ENCODE measurements at regions not wholly inside any gene's neighbourhood (a gene's known extent, or its start where the extent isn't known, plus 50 kb on each side); places are given as distances from the start of the nearest gene placed in this dataset.

GRCh38 chr4:54929459-54929858 is 195.9 kb downstream of the KDR start:
- no peak for DNase-seq (ENCODE audit: low spot score)
- H3K36me3 Mint-ChIP-seq (ENCODE audit: low read depth), result no peaks in the 10 kb centered on the region
- no peaks in the 10 kb centered on the region for H3K4me1 Mint-ChIP-seq (ENCODE audit: low read depth)
- peaks cover under 1% of the 10 kb centered on the region for H3K9me3 Mint-ChIP-seq
- no peak overlapping the region for H3K4me3 Mint-ChIP-seq
- no peak overlapping the region for H3K27ac Mint-ChIP-seq
- H3K27me3 Mint-ChIP-seq (ENCODE audit: low read depth), result no peaks in the 10 kb centered on the region

DNA sequence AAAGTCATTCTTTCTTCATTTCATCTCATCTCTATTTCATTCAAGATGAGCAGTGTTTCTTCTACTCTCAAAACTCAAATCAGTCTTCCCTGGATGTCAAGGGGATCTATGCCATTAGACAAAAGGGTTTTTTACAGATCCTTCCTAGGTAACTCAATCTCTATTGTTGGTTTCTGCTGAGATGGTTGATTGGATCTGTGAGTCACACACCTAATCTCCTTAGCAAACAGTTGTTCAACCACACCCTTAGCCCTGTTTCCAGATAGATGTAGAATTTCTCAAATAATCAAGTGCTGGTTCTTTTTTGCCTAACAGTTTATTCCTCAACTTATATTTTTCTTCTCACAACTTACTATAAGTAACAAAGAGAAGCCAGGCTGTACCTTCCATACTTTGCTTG is 200.5 kb downstream of the KDR start:
- no peak for DNase-seq (ENCODE audit: low spot score)
- Mint-ChIP-seq H3K27me3 (ENCODE audit: low read depth) (no peaks in the 10 kb centered on the region), H3K36me3 (ENCODE audit: low read depth) (no peaks in the 10 kb centered on the region), H3K27ac (no peak overlapping the region), H3K4me1 (ENCODE audit: low read depth) (no peaks in the 10 kb centered on the region), H3K9me3 (peaks cover 8% of the 10 kb centered on the region), H3K4me3 (no peak overlapping the region)

- Mint-ChIP-seq H3K27me3 (ENCODE audit: low read depth) (no peaks in the 10 kb centered on the region), H3K36me3 (ENCODE audit: low read depth) (no peaks in the 10 kb centered on the region), H3K27ac (no peak overlapping the region), H3K9me3 (no peaks in the 10 kb centered on the region), H3K4me1 (ENCODE audit: low read depth) (no peaks in the 10 kb centered on the region), H3K4me3 (no peak overlapping the region)
- no peak for DNase-seq (ENCODE audit: low spot score)
These were observed 210.1 kb downstream of the KDR start for GRCh38 chr4:54915276-54915675.

DNA sequence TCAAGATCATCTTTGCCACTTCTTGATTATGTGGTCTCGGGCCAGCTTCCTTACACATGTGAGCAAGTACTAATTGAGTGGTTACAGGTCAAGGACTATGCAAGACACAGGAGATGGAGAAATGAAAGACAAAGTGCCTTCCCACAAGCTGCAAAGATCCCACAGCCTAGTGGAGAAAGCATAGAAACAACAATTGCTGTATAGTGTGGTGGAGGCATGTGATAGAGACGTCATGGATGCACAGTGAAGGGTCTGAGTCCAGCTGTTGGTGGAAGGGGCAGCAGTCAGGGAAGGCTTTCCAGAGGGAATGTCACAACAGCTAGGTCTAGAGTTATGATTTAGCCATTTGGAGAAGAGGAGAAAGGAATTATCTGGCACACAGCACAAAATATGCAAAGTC is 210.6 kb downstream of the KDR start:
- Mint-ChIP-seq H3K9me3 (no peaks in the 10 kb centered on the region), H3K4me3 (no peak overlapping the region), H3K27me3 (ENCODE audit: low read depth) (no peaks in the 10 kb centered on the region), H3K27ac (no peak overlapping the region), H3K36me3 (ENCODE audit: low read depth) (no peaks in the 10 kb centered on the region), H3K4me1 (ENCODE audit: low read depth) (no peaks in the 10 kb centered on the region)
- no peak for DNase-seq (ENCODE audit: low spot score)

DNA sequence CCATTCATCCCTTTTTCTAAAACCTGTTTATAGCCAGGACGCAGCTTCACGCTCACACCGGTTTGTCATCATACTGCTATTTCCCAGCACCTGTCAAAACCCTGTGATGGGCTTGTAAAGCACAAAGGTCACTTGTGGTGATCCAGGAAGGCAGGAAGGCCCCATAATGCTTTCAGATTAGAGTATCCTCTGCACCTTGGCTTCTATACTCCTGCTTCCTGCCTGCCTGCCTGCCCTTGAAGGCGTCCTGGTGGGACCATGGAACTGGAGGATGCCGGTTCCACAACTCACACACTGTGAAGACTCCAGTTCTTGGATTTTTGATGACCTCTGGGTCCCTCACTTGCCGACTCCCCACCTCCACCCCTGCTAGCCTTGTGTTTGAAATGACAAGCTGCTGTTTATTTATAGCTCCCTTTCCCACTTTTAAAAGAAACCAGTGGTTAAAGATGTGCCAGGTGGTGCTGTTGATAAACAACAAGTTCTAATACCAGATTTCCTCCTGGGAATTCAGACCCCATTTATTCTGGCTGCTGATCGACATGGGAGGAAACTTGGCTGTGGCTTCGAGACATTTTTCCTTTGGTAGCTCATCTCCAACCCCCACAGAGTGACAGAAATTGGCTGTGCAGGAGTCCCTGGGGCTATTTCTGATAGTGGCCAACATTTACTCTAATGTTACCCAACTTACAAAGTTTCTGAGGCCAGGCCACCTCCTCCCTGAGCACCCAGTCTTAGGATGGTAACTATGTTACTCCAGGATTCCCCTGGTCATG is 211.5 kb downstream of the KDR start:
- H3K4me3 Mint-ChIP-seq, result no peak overlapping the region
- no peaks in the 10 kb centered on the region for H3K4me1 Mint-ChIP-seq (ENCODE audit: low read depth)
- no peaks in the 10 kb centered on the region for H3K27me3 Mint-ChIP-seq (ENCODE audit: low read depth)
- no peak for DNase-seq (ENCODE audit: low spot score)
- H3K27ac Mint-ChIP-seq, result no peak overlapping the region
- no peaks in the 10 kb centered on the region for H3K9me3 Mint-ChIP-seq
- H3K36me3 Mint-ChIP-seq (ENCODE audit: low read depth), result no peaks in the 10 kb centered on the region

DNA sequence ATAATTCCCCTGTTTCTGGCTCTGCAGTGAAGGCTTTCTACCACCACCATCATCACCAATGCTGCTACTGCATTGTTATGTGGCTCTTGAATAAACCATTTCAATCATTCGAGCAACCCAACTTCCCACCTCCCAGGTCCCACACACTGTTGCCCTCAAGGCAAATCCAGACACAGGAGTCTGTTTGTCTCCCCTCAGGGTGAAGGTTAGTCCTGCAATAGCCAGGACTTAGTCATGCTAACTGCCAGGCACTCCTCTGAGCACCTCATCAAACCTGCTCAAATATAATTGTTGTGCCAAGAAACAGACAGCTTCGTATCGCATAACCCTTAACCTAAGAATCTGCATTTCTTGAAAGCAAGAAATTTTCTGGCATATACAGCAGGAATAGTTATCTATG is 213.2 kb downstream of the KDR start:
- Mint-ChIP-seq H3K36me3 (ENCODE audit: low read depth) (no peaks in the 10 kb centered on the region), H3K4me3 (no peak overlapping the region), H3K27ac (no peak overlapping the region), H3K4me1 (ENCODE audit: low read depth) (no peaks in the 10 kb centered on the region), H3K9me3 (peaks cover 7% of the 10 kb centered on the region), H3K27me3 (ENCODE audit: low read depth) (no peaks in the 10 kb centered on the region)
- no peak for DNase-seq (ENCODE audit: low spot score)

DNA sequence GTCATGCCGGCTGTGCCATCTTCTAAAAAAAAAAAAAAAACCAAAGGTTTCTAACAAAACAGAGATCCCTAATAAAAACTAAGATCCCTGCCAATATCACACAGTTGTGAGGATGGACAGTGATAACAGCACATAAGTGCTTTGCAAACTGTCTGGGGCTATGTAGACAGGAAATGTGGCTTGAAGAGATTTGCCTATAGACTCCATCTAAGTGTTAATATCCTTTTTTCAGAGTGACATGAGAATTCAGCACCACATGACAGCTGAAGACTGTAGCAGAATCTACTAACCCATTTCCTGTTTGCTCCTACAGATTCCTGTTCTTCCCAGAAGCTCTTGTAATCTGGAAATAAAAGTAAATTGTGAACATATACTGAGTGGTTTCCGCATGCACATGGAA is 215.4 kb downstream of the KDR start:
- Mint-ChIP-seq H3K4me3 (no peak overlapping the region), H3K36me3 (ENCODE audit: low read depth) (no peaks in the 10 kb centered on the region), H3K9me3 (peaks cover 11% of the 10 kb centered on the region), H3K27ac (no peak overlapping the region), H3K4me1 (ENCODE audit: low read depth) (no peaks in the 10 kb centered on the region), H3K27me3 (ENCODE audit: low read depth) (no peaks in the 10 kb centered on the region)
- no peak for DNase-seq (ENCODE audit: low spot score)

- H3K27me3 Mint-ChIP-seq (ENCODE audit: low read depth), result no peaks in the 10 kb centered on the region
- no peak overlapping the region for H3K4me3 Mint-ChIP-seq
- no peaks in the 10 kb centered on the region for H3K36me3 Mint-ChIP-seq (ENCODE audit: low read depth)
- peaks cover 11% of the 10 kb centered on the region for H3K9me3 Mint-ChIP-seq
- DNase-seq (ENCODE audit: low spot score), result no peak
- no peak overlapping the region for H3K27ac Mint-ChIP-seq
- H3K4me1 Mint-ChIP-seq (ENCODE audit: low read depth), result no peaks in the 10 kb centered on the region
These were observed 216.6 kb downstream of the KDR start for GRCh38 chr4:54908763-54909162.

- no peak overlapping the region for H3K4me3 Mint-ChIP-seq
- no peaks in the 10 kb centered on the region for H3K4me1 Mint-ChIP-seq (ENCODE audit: low read depth)
- H3K9me3 Mint-ChIP-seq, result peaks cover 11% of the 10 kb centered on the region
- no peak for DNase-seq (ENCODE audit: low spot score)
- no peaks in the 10 kb centered on the region for H3K36me3 Mint-ChIP-seq (ENCODE audit: low read depth)
- H3K27me3 Mint-ChIP-seq (ENCODE audit: low read depth), result no peaks in the 10 kb centered on the region
- H3K27ac Mint-ChIP-seq, result no peak overlapping the region
These were observed 220.4 kb downstream of the KDR start for GRCh38 chr4:54904953-54905352.

DNA sequence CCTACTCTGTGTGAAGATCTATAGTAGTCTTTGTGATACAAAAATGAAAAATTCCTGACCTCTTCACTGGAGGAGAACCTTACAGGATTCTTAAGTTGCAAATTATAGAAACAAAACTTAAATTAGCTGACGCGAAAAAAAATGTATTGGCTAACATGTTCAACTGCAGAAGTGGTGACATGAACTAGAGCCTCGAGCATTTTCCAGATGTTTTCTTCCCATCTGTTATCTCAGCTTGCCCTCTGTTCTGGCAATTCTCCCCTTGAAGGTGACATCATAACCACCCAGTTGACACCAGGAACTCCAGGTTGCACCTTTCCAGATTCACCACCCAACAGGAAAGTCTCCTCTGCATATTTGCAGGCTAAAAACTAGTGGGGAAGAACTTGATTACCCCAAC is 222.4 kb downstream of the KDR start:
- no peak overlapping the region for H3K4me3 Mint-ChIP-seq
- no peak for DNase-seq (ENCODE audit: low spot score)

DNA sequence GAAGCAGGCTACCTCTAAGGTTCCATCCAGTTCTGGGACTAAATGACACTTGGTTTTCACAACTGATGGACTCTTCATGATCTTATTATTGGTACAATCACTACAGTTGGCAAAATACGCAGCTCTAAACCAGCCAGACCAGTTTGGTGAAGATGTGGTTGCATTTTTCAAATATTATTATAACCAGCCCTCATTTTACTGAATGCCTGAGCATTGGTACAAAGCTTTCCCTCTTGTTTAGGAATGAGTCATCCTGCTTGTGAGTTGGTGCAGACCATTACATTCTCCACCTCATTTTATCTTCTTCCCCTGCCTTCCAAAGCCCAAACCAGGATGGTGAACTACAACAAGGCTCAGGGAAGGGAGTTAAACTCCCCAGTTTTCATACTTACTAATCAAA is 223.1 kb downstream of the KDR start:
- Mint-ChIP-seq H3K4me1 (ENCODE audit: low read depth) (no peaks in the 10 kb centered on the region), H3K27me3 (ENCODE audit: low read depth) (no peaks in the 10 kb centered on the region), H3K27ac (no peak overlapping the region), H3K36me3 (ENCODE audit: low read depth) (no peaks in the 10 kb centered on the region), H3K4me3 (no peak overlapping the region), H3K9me3 (peaks cover 5% of the 10 kb centered on the region)
- DNase-seq (ENCODE audit: low spot score), result no peak

More for the DNA sequence above, 222.4 kb downstream of the KDR start:
- H3K36me3 Mint-ChIP-seq (ENCODE audit: low read depth), result no peaks in the 10 kb centered on the region
- no peak overlapping the region for H3K27ac Mint-ChIP-seq
- no peaks in the 10 kb centered on the region for H3K27me3 Mint-ChIP-seq (ENCODE audit: low read depth)
- peaks cover 11% of the 10 kb centered on the region for H3K9me3 Mint-ChIP-seq
- no peaks in the 10 kb centered on the region for H3K4me1 Mint-ChIP-seq (ENCODE audit: low read depth)

DNA sequence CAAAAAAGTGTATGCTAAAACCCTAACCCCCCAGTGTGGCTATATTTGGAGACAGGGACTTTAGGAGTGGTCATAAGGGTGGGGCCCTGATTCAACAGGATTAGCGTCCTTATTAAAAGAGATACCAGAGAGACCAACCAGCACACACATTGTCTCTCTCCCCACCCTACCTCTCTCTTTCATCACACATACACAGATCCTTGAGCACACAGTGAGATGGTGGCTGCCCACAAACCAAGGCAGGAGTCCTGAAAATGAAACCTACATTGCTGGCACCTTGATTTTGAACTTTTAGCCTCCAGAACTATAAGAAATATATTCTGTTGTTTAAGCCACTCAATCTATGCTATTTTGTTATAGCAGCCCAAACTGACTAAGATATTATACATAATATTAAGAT is 224.2 kb downstream of the KDR start:
- DNase-seq (ENCODE audit: low spot score), result no peak
- no peaks in the 10 kb centered on the region for H3K4me1 Mint-ChIP-seq (ENCODE audit: low read depth)

GRCh38 chr4:54898656-54899340 is 226.6 kb downstream of the KDR start:
- H3K27me3 Mint-ChIP-seq (ENCODE audit: low read depth), result no peaks in the 10 kb centered on the region
- H3K4me3 Mint-ChIP-seq, result no peak overlapping the region
- DNase-seq (ENCODE audit: low spot score), result no peak
- H3K9me3 Mint-ChIP-seq, result no peaks in the 10 kb centered on the region
- no peak overlapping the region for H3K27ac Mint-ChIP-seq
- H3K36me3 Mint-ChIP-seq (ENCODE audit: low read depth), result no peaks in the 10 kb centered on the region
- no peaks in the 10 kb centered on the region for H3K4me1 Mint-ChIP-seq (ENCODE audit: low read depth)

More for the DNA sequence above, 224.2 kb downstream of the KDR start:
- H3K4me3 Mint-ChIP-seq, result no peak overlapping the region
- H3K9me3 Mint-ChIP-seq, result peaks cover 2% of the 10 kb centered on the region
- no peak overlapping the region for H3K27ac Mint-ChIP-seq
- H3K36me3 Mint-ChIP-seq (ENCODE audit: low read depth), result no peaks in the 10 kb centered on the region
- H3K27me3 Mint-ChIP-seq (ENCODE audit: low read depth), result no peaks in the 10 kb centered on the region

DNA sequence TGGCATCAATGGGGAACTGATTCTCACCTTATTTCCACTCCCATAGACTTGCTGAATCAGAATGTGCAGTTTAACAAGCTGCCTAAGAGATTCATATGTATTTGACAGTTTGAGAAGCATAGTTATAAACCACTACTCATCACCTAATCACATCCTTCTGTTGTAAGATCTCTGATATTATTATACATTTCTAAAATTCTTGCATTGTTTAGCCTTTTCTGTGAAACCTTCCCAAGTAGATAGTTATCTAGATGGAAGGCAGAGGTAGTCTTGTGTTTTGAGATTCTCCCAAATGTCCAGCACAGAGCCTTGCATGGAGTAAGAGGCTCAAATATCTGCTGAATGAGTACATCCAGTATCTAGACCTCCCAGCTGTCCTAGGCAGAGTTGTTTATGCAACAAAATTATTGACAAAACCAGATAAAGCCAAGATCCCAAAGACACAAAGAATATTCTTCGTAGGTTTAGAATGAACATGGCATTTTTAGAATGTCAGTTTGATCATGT is 227.3 kb downstream of the KDR start:
- DNase-seq (ENCODE audit: low spot score), result no peak
- Mint-ChIP-seq H3K36me3 (ENCODE audit: low read depth) (no peaks in the 10 kb centered on the region), H3K27me3 (ENCODE audit: low read depth) (no peaks in the 10 kb centered on the region), H3K9me3 (no peaks in the 10 kb centered on the region), H3K27ac (no peak overlapping the region), H3K4me1 (ENCODE audit: low read depth) (no peaks in the 10 kb centered on the region), H3K4me3 (no peak overlapping the region)

All from T-helper 2 cell treated with Interferon-gamma antibody and Interleukin-4, amounts not matched to agents 5 μg/mL and 100 μg/mL, for 36 hours (primary cell).